H9 (cell line): ENCODE measurements at regions not wholly inside any gene's neighbourhood (a gene's known extent, or its start where the extent isn't known, plus 50 kb on each side); places are given as distances from the start of the nearest gene placed in this dataset.

Experiments used
- DNase-seq: peaks from one replicate; pipeline ENCODE4 v3.0.0-alpha.2; 2017
- H2AFZ ChIP-seq: one replicate; pipeline ENCODE4 v1.6.1; 2013; ENCODE audit warnings: mild to moderate bottlenecking, low read length, control low read depth, moderate library complexity
- H2AK5ac ChIP-seq: 2 replicates; pipeline ENCODE4 v1.6.1; 2013; ENCODE audit warnings: low read length, control low read depth, mixed read lengths; ENCODE audit not compliant: insufficient read length
- H2BK120ac ChIP-seq: one replicate; pipeline ENCODE4 v1.6.1; 2013; ENCODE audit warnings: low read depth, mild to moderate bottlenecking, low read length, control low read depth, inconsistent platforms; ENCODE audit not compliant: poor library complexity, severe bottlenecking
- H2BK12ac ChIP-seq: 2 replicates; pipeline ENCODE4 v1.6.1; 2013; ENCODE audit warnings: low read length, control low read depth, mixed read lengths, low read depth; ENCODE audit not compliant: insufficient read length
- H2BK15ac ChIP-seq: 2 replicates; pipeline ENCODE4 v1.6.1; 2013; ENCODE audit warnings: low read depth, low read length, control low read depth
- H2BK20ac ChIP-seq: one replicate; pipeline ENCODE4 v1.6.1; 2013; ENCODE audit warnings: low read depth, mild to moderate bottlenecking, low read length, control low read depth, inconsistent platforms; ENCODE audit not compliant: poor library complexity, severe bottlenecking
- H2BK5ac ChIP-seq: 2 replicates; pipeline ENCODE4 v1.6.1; 2013; ENCODE audit warnings: low read length, control low read depth, mixed read lengths; ENCODE audit not compliant: insufficient read length
- H3K14ac ChIP-seq: 2 replicates; pipeline ENCODE4 v1.6.1; 2013; ENCODE audit warnings: low read length, control low read depth; ENCODE audit not compliant: insufficient read depth
- H3K18ac ChIP-seq: 2 replicates; pipeline ENCODE4 v1.6.1; 2013; ENCODE audit warnings: low read depth, mild to moderate bottlenecking, mixed read lengths, low read length, control low read depth; ENCODE audit not compliant: insufficient read length
- H3K23ac ChIP-seq: 2 replicates; pipeline ENCODE4 v1.6.1; 2013; ENCODE audit warnings: low read length, control low read depth, mixed read lengths, low read depth; ENCODE audit not compliant: insufficient read length
- H3K23me2 ChIP-seq: 2 replicates; pipeline ENCODE4 v1.6.1; 2013; ENCODE audit warnings: low read depth, mild to moderate bottlenecking, mixed read lengths, low read length, control low read depth; ENCODE audit not compliant: insufficient read length, poor library complexity, severe bottlenecking
- H3K27ac ChIP-seq: 2 replicates; pipeline ENCODE4 v1.5.1; 2013; ENCODE audit warnings: low read length, control low read depth, mixed read lengths, low read depth; ENCODE audit not compliant: insufficient read length
- H3K27me3 ChIP-seq: 2 replicates; pipeline ENCODE4 v1.6.1; 2013; ENCODE audit warnings: low read length, control low read depth, inconsistent platforms; ENCODE audit not compliant: insufficient read depth
- H3K4ac ChIP-seq: 2 replicates; pipeline ENCODE4 v1.6.1; 2013; ENCODE audit warnings: low read depth, mild to moderate bottlenecking, control low read depth, inconsistent platforms, low read length, moderate library complexity
- H3K4me1 ChIP-seq: 2 replicates; pipeline ENCODE4 v1.6.1; 2013; ENCODE audit warnings: low read length, control low read depth, inconsistent platforms; ENCODE audit not compliant: insufficient read depth
- H3K4me2 ChIP-seq: 2 replicates; pipeline ENCODE4 v1.6.1; 2013; ENCODE audit warnings: low read length, control low read depth, mixed read lengths; ENCODE audit not compliant: insufficient read length, insufficient read depth
- H3K56ac ChIP-seq: 2 replicates; pipeline ENCODE4 v1.6.1; 2013; ENCODE audit warnings: low read depth, mild to moderate bottlenecking, mixed read lengths, low read length, control low read depth; ENCODE audit not compliant: insufficient read length
- H3K79me1 ChIP-seq: 2 replicates; pipeline ENCODE4 v1.6.1; 2013; ENCODE audit warnings: low read depth, mild to moderate bottlenecking, moderate library complexity, low read length, control low read depth, inconsistent platforms; ENCODE audit not compliant: insufficient read depth, poor library complexity, severe bottlenecking
- H3K79me2 ChIP-seq: 2 replicates; pipeline ENCODE4 v1.6.1; 2013; ENCODE audit warnings: low read length, control low read depth, inconsistent platforms; ENCODE audit not compliant: insufficient read depth
- H3K9ac ChIP-seq: 2 replicates; pipeline ENCODE4 v1.6.1; 2013; ENCODE audit warnings: low read length, control low read depth, mixed read lengths; ENCODE audit not compliant: insufficient read length; ENCODE audit errors: extremely low read depth
- H3K9me3 ChIP-seq: one replicate; pipeline ENCODE4 v1.6.1; 2013; ENCODE audit warnings: low read depth, low read length, inconsistent platforms; ENCODE audit not compliant: control insufficient read depth
- H3T11ph ChIP-seq: one replicate; pipeline ENCODE4 v1.6.1; 2013; ENCODE audit warnings: mild to moderate bottlenecking, low read length, control low read depth, inconsistent platforms
- H4K20me1 ChIP-seq: one replicate; pipeline ENCODE4 v1.6.1; 2013; ENCODE audit not compliant: control insufficient read depth, insufficient read length, insufficient read depth
- H4K5ac ChIP-seq: 2 replicates; pipeline ENCODE4 v1.6.1; 2013; ENCODE audit warnings: low read depth, mild to moderate bottlenecking, mixed read lengths, low read length, control low read depth; ENCODE audit not compliant: insufficient read length
- H4K8ac ChIP-seq: replicated peaks from 2 replicates; pipeline ENCODE4 v1.6.1; 2013; ENCODE audit warnings: low read length, control low read depth, mixed read lengths, low read depth; ENCODE audit not compliant: insufficient read length
- H4K91ac ChIP-seq: 2 replicates; pipeline ENCODE4 v1.6.1; 2013; ENCODE audit warnings: low read depth, mild to moderate bottlenecking, moderate library complexity, mixed read lengths, low read length, control low read depth; ENCODE audit not compliant: insufficient read length
- H3K27ac Mint-ChIP-seq, 3 experiments: 2 replicates in 2 of 3; 3 replicates in 1 of 3; pipeline ENCODE4 v1.8.0; 2020 to 2021; ENCODE audit warnings: mixed read lengths in 3 of 3, mild to moderate bottlenecking in 1 of 3, moderate library complexity in 1 of 3
- H3K27me3 Mint-ChIP-seq: 2 replicates; pipeline ENCODE4 v1.8.0; 2021; ENCODE audit warnings: low read depth, mild to moderate bottlenecking, moderate library complexity, mixed read lengths
- H3K36me3 Mint-ChIP-seq, 3 experiments: 2 replicates in 2 of 3; 3 replicates in 1 of 3; pipeline ENCODE4 v1.8.0; 2020 to 2021; ENCODE audit warnings: low read depth in 3 of 3, mixed read lengths in 3 of 3; ENCODE audit not compliant: insufficient read depth in 1 of 3
- H3K4me1 Mint-ChIP-seq, 2 experiments: 2 replicates each; pipeline ENCODE4 v1.8.0; 2020; ENCODE audit warnings: mixed read lengths in 2 of 2
- H3K4me3 Mint-ChIP-seq, 2 experiments: 2 replicates in 1 of 2; 3 replicates in 1 of 2; pipeline ENCODE4 v1.8.0; 2020 to 2021; ENCODE audit warnings: mild to moderate bottlenecking in 2 of 2, mixed read lengths in 2 of 2, moderate library complexity in 1 of 2
- H3K9me3 Mint-ChIP-seq, 2 experiments: 2 replicates in 1 of 2; 3 replicates in 1 of 2; pipeline ENCODE4 v1.8.0; 2020; ENCODE audit warnings: mild to moderate bottlenecking in 2 of 2, mixed read lengths in 2 of 2, moderate library complexity in 1 of 2
- WGBS: extraction: QIAGEN DNeasy Blood & Tissue Kit; methylation state at CpG from one replicate; pipeline ENCODE4 v1.1.7; 2013; ENCODE audit warnings: missing lambda C conversion rate, low lambda C conversion rate, mixed read lengths; ENCODE audit not compliant: insufficient read length; ENCODE audit errors: extremely low coverage; 5-methylcytosine and 5-hydroxymethylcytosine counted together
- TF ChIP-seq, protein P1 (sequence below): fragments of 200-600 bp; sonication (generic); conservative IDR thresholded peaks from 3 replicates; pipeline ENCODE4 v1.8.0; 2021; ENCODE audit warnings: antibody characterized with exemption, mild to moderate bottlenecking

DNA sequence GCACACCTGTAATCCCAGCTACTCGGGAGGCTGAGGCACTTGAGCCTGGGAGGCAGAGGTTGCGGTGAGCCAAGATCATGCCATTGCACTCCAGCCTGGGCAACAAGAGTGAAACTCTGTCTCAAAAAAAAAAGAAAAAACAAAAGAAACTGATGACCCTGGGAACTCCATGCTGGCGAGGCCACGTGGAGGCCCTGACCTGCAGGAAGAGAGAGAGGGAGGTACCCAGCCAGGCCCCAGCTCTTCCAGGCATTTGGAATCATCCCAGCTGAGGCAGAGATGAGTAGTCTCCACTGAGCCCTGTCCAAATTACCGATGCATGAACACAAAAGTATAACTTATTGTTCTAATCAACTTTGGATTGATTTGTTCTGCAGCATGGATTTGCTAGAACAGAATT lies 132.0 kb upstream of the ZBTB40 start:
- Histone ChIP-seq H2BK5ac (no peak overlapping the region), H2BK20ac (peak overlapping the region; percentile 50), H3K18ac (no peak overlapping the region), H2BK12ac (no peak overlapping the region), H3K56ac (no peak overlapping the region), H4K20me1 (no peaks in the 10 kb centered on the region), H3K27ac (no peak overlapping the region), H4K5ac (no peak overlapping the region), H3K27me3 (no peaks in the 10 kb centered on the region; the same call in 1 of the 2 replicates), H3K4me2 (no peak overlapping the region), H4K8ac (no peak overlapping the region), H3K14ac (no peak overlapping the region), H3K9ac (no peak overlapping the region), H3K4me1 (peaks cover 15% of the 10 kb centered on the region), H3K4ac (no peak overlapping the region), H4K91ac (no peak overlapping the region), H2AFZ (no peak overlapping the region), H3T11ph (no peak overlapping the region), H3K9me3 (no peaks in the 10 kb centered on the region), H2AK5ac (no peak overlapping the region), H3K79me2 (no peaks in the 10 kb centered on the region), H3K79me1 (no peaks in the 10 kb centered on the region), H2BK15ac (no peak overlapping the region), H2BK120ac (no peak overlapping the region), H3K23ac (no peak overlapping the region), H3K23me2 (no peaks in the 10 kb centered on the region)
- H3K9me3 Mint-ChIP-seq, result no peaks in the 10 kb centered on the region
- H3K27me3 Mint-ChIP-seq, result peaks cover 7% of the 10 kb centered on the region
- H3K4me3 Mint-ChIP-seq, result no peak overlapping the region
- no CpG with 5 or more reads among the region's 5 CpGs for WGBS
- DNase-seq, result no peak
- H3K4me1 Mint-ChIP-seq, result peaks cover 40 to 59% of the 10 kb centered on the region in 2 experiments
- TF ChIP-seq, protein P1, sequence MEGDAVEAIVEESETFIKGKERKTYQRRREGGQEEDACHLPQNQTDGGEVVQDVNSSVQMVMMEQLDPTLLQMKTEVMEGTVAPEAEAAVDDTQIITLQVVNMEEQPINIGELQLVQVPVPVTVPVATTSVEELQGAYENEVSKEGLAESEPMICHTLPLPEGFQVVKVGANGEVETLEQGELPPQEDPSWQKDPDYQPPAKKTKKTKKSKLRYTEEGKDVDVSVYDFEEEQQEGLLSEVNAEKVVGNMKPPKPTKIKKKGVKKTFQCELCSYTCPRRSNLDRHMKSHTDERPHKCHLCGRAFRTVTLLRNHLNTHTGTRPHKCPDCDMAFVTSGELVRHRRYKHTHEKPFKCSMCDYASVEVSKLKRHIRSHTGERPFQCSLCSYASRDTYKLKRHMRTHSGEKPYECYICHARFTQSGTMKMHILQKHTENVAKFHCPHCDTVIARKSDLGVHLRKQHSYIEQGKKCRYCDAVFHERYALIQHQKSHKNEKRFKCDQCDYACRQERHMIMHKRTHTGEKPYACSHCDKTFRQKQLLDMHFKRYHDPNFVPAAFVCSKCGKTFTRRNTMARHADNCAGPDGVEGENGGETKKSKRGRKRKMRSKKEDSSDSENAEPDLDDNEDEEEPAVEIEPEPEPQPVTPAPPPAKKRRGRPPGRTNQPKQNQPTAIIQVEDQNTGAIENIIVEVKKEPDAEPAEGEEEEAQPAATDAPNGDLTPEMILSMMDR, result no peak
- no peaks in the 10 kb centered on the region for H3K36me3 Mint-ChIP-seq
- no peak overlapping the region for H3K27ac Mint-ChIP-seq
